GM18499 (cell line): ENCODE measurements at regions not wholly inside any gene's neighbourhood (a gene's known extent, or its start where the extent isn't known, plus 50 kb on each side); places are given as distances from the start of the nearest gene placed in this dataset.

Experiments used
- ATAC-seq: cut with Tn5 transposase; IDR thresholded peaks from one replicate; pipeline ENCODE4 v1.9.1; 2021; ENCODE audit warnings: moderate number of reproducible peaks; ENCODE audit not compliant: insufficient read depth, unreplicated experiment

- no peak for ATAC-seq
Measured at GRCh38 chr2:148567716-148568115, 76.8 kb upstream of the EPC2 start.

DNA sequence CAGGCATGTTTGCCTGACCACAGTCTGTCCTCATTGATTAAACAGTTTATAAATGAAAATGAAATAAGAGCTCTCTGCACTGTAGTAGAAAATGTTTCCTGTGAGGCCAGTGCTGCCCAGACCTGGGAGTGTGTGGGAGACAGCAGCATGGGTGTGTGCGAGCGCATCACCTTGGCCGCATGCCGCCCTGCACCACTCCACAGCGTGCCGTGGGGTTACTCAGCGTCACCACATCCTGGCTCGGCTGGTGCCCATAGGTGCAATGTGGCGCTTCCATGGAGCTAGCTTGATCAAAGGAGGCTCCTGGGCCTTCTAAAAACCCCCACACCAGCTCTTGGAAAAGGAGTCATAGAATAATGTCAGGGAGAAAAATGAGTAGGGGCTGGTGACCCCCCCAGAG lies 76.0 kb upstream of the EPC2 start:
- no peak for ATAC-seq

GRCh38 chr2:148569221-148569620 lies 75.3 kb upstream of the EPC2 start:
- ATAC-seq, result no peak

- no peak for ATAC-seq
Measured at GRCh38 chr2:148570989-148571388, 73.6 kb upstream of the EPC2 start.

DNA sequence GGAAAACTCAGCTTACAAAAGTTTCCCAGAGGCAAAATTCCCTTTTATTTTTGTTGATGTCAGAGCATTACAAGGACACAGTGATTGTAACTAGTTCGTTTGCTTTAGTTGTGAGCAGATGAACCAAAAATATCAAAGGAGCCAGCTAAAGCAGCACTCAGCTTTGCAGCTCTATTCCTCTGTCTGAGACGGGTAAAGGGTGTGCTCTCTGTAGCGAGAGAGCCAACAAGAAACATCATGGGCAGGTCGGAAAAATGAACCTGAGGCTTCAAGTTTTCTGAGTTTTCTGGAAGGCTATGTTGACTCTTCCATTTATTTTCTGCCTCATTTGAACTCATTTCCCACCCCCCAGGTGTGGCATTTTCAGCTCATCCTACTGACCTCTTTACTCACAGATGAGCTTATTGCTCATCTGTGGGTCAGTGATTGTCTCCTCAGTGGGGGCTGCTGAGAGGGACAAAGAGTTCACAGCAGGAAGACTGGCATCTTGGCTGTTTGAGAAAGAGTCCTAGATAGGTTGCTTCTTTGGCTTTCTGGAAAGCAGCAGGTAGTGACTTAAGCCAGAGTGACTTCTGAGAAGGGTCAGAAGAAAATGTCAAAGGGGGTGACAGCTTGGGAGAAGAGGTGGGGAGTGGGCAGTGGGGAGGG lies 66.6 kb upstream of the EPC2 start:
- no peak for ATAC-seq

GRCh38 chr2:148578493-148578884 lies 66.1 kb upstream of the EPC2 start:
- peak; percentile 86 for ATAC-seq

DNA sequence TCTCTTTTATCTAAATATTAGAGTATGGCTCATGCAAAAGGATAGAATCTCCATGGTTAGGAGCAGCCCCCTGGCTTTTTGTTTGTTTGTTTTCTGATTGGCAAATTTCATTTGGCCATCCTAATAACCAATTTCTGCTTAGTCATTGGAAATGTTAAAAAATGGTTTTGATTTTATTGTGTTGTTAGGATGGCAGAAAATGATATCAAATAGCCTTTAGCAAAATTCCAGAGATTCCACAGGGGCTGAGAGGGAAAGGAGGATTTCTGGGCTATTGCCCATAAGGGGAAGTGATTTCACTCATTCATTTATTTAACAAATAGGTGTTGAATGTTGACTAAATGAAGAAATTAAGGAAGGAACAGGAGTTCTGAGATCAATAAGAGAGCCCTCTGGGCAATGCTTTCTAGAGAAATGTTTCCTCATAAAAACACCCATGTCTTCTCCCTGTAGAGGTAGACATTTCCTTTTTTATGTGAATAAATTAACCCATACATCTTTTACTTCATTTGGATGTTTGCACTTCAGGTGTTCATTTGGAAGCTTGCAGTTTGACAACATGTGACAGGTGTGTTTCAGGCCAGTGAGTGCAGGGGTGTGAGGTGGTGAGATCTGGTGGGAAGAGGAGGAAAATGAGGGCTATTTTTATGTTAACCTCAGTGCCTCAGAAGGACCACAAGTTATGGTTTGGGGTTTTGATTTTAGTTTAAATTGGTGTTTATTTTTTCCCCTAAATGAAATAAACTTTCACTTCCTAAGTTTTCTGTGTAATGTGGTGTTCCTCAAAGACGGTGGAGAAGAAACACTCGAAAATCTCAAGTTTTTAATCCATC lies 61.7 kb upstream of the EPC2 start:
- no peak for ATAC-seq

DNA sequence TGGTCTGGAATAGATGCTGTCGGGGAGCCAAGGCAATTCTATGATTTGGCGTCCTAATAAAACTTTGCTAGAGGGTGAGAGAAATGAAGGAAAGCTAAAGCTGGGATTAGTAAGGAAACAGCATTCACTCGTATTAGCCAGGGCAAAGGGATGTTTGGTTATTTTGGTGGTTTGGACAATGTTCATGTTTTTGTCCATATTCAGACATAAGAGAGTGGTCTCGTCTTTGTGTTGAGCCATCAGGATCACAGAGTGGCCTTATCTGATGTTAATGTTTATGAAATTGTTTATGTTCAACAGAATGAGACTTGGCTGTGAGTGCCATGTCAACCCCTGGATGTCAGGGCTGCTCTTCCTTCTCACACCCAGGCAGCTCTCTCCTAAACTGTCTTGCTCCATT lies 58.9 kb upstream of the EPC2 start:
- ATAC-seq, result no peak

DNA sequence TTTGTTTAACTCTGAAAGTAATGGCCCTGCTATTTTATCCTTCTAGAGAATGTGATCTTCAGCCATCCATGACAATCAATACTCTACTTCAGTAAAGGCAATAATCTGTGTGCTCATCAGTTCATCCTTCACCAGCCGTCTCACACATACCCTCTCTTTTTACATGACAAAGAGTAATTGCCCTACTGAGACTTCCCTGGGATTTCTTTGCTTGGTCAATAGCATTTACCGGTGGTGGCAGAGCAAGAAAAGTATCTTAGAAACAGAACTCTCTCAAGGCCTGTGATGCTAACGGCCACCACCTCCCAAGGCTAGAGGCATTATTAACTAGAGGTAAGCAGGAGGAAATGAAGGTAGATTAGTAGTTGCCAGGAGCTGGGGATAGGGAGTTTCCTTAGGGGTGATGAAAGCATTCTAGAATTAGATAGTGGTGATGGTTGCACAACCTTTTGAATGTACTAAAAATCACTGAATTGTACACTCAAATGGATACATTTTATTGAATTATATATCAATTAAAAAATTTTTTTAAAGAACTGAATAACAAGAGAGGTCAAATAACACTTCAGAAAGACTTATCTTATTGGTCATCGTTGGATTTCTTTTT lies 57.9 kb upstream of the EPC2 start:
- no peak for ATAC-seq

GRCh38 chr2:148590612-148591011 lies 53.9 kb upstream of the EPC2 start:
- ATAC-seq, result no peak

- no peak for ATAC-seq
Measured at GRCh38 chr2:148592791-148593190, 51.8 kb upstream of the EPC2 start.

DNA sequence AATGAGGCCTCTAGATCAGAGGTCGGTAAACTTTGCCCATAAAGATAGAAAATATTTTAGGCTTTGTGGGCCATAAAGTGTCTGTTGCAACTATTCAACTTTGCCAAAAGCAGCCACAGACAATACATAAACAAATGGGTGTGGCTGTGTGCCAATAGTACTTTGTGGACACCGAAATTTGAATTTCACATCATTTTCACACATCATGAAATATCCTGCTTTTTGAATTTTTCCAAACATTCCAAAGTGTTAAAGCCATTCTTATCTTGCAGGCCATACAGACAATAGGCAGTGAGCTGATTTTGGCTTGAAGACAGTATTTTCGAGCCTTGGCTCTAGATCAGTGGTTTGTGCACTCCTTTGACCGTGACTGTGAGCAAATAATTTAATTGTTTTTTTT lies 51.1 kb upstream of the EPC2 start:
- ATAC-seq, result no peak

DNA sequence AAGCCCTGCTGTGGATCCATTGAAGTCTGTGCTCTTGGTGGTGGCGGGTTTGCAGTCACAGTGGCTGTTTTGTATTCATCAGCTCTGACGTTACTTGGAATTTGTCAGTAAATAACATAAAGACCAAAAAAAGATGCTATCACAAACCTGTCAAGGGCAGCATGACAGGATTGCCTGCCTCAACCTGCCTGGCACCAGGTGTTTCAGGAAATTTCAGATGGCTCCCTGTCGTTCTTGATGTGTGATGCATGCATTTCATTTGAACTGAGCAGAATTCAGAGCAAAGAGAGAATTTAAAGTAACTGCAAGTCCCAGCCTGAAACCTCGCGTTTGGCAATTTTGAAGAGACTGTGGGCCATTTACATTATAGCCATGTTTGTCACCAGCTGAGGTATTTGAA lies 50.3 kb upstream of the EPC2 start:
- ATAC-seq, result no peak
